ENCODE measurements at regions not wholly inside any gene's neighbourhood (a gene's known extent, or its start where the extent isn't known, plus 50 kb on each side); places are given as distances from the start of the nearest gene placed in this dataset.

GRCh38 chr5:3948838-3949237, 353.2 kb downstream of the IRX1 start:
- no peak for DNase-seq (ENCODE audit: low read depth in 2 of 2)

GRCh38 chr5:3954199-3954598, 358.6 kb downstream of the IRX1 start:
- no peak for DNase-seq (ENCODE audit: low read depth in 2 of 2)

- DNase-seq (ENCODE audit: low read depth in 2 of 2): no peak
These were observed 359.0 kb downstream of the IRX1 start for GRCh38 chr5:3954633-3955032.

- DNase-seq (ENCODE audit: low read depth in 2 of 2): no peak
These were observed 362.0 kb downstream of the IRX1 start for GRCh38 chr5:3957658-3958057.

GRCh38 chr5:3958389-3958788, 362.8 kb downstream of the IRX1 start:
- no peak for DNase-seq (ENCODE audit: low read depth in 2 of 2)

GRCh38 chr5:3962113-3962512, 366.5 kb downstream of the IRX1 start:
- no peak for DNase-seq (ENCODE audit: low read depth in 2 of 2)

- DNase-seq (ENCODE audit: low read depth in 2 of 2): no peak
These were observed 368.0 kb downstream of the IRX1 start for GRCh38 chr5:3963652-3964051.

- DNase-seq (ENCODE audit: low read depth in 2 of 2): no peak
These were observed 384.5 kb downstream of the IRX1 start for GRCh38 chr5:3980156-3980555.

GRCh38 chr5:3987867-3988266, 392.2 kb downstream of the IRX1 start:
- DNase-seq (ENCODE audit: low read depth in 2 of 2): no peak

- no peak for DNase-seq (ENCODE audit: low read depth in 2 of 2)
These were observed 398.3 kb downstream of the IRX1 start for GRCh38 chr5:3993856-3994473.

- no peak for DNase-seq (ENCODE audit: low read depth in 2 of 2)
These were observed 399.0 kb downstream of the IRX1 start for GRCh38 chr5:3994628-3995027.

GRCh38 chr5:3995954-3996619, 400.5 kb downstream of the IRX1 start:
- DNase-seq (ENCODE audit: low read depth in 2 of 2): no peak

GRCh38 chr5:3996707-3997336, 401.2 kb downstream of the IRX1 start:
- no peak for DNase-seq (ENCODE audit: low read depth in 2 of 2)

GRCh38 chr5:3997670-3998069, 402.0 kb downstream of the IRX1 start:
- DNase-seq (ENCODE audit: low read depth in 2 of 2): no peak

- DNase-seq (ENCODE audit: low read depth in 2 of 2): no peak
These were observed 404.3 kb downstream of the IRX1 start for GRCh38 chr5:3999929-4000328.

- DNase-seq (ENCODE audit: low read depth in 2 of 2): no peak
These were observed 405.4 kb downstream of the IRX1 start for GRCh38 chr5:4001004-4001403.

GRCh38 chr5:4001758-4002533, 406.3 kb downstream of the IRX1 start:
- DNase-seq (ENCODE audit: low read depth in 2 of 2): no peak

- no peak for DNase-seq (ENCODE audit: low read depth in 2 of 2)
These were observed 409.7 kb downstream of the IRX1 start for GRCh38 chr5:4005335-4005734.

GRCh38 chr5:4007001-4007400, 411.4 kb downstream of the IRX1 start:
- DNase-seq (ENCODE audit: low read depth in 2 of 2): no peak

GRCh38 chr5:4011943-4012342, 416.3 kb downstream of the IRX1 start:
- no peak for DNase-seq (ENCODE audit: low read depth in 2 of 2)

GRCh38 chr5:4013106-4013898, 417.7 kb downstream of the IRX1 start:
- DNase-seq (ENCODE audit: low read depth in 2 of 2): no peak

GRCh38 chr5:4015709-4016108, 420.1 kb downstream of the IRX1 start:
- DNase-seq (ENCODE audit: low read depth in 2 of 2): no peak
